NCI-H2171 treated with DMSO at 0.1 percent for 48 hours (cell line): ENCODE measurements at regions not wholly inside any gene's neighbourhood (a gene's known extent, or its start where the extent isn't known, plus 50 kb on each side); places are given as distances from the start of the nearest gene placed in this dataset.

Experiments
- DNase-seq: peaks from one replicate; lab custom pipeline; 2025; lab: John Stamatoyannopoulos, UW

GRCh38 chr5:173557123-173557903 lies 59.1 kb downstream of the BOD1 start:
- no peak for DNase-seq

GRCh38 chr5:173556142-173557028 lies 60.1 kb downstream of the BOD1 start:
- DNase-seq: no peak

GRCh38 chr5:173554989-173555705 lies 61.3 kb downstream of the BOD1 start:
- no peak for DNase-seq

DNA sequence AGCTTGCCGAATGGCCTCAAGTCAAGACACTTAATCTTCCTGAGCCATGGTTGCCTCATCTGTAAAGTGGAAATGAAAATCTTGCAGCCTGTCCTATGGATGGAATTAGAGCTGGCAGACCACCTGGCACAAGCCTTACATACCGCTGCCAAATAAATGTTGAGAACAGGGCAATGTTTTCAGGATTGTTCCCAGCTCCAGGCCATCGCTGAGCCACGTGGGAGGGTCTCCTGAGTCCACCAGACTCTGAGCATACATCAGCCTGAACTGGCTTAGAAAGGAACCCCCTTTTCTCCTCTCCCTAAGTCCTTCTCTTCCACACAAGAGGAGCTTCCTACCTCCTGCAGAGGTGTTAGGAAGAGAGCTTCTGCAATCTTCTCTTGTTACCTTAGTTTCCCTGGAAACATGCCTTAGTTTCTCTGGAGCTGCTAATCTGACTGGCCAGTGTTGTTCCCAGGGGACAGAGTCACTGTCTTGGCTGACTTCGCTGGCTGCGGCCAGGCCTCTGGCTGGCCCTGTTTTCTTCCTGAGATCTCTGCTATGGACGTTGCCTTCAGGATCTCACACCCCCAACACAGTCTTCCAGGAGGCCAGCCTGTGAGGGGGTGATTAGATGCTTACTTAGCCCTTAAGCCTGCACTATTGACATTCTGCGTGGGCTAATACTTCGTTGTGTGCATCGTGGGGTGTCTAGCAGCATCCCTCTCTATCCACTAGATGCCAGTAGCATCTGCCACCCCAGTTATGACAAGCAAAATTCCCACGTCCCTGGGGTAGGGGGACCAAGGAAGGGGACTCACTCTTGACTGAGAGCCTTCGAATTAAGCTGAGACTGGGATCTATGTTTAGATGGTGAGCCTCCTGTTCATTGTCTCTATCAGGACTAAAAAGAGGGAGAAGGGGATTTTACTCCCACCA lies 62.2 kb downstream of the BOD1 start:
- no peak for DNase-seq

GRCh38 chr5:173550641-173551040 lies 65.8 kb downstream of the BOD1 start:
- no peak for DNase-seq

- no peak for DNase-seq
These were observed 66.8 kb downstream of the BOD1 start for GRCh38 chr5:173549644-173550043.

DNA sequence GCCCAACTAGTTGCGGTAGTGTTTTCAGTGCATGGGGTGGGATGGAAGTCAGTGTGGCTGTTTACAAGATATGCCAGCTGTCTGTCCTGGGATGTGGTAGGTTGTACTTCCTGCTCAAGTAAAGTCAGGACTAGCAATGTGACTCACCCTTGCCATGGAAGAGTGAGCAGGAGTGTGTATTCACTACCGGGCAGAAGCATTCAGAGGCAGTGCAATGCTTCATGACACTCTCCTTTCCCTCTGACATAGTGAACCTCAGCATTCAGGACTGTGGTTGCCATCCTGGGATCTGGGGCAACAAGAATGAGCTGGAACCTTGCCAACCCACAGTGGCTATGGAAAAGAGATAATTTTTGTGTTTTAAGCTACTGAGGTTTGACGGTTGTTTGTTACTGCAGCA lies 68.9 kb downstream of the BOD1 start:
- DNase-seq: no peak

DNA sequence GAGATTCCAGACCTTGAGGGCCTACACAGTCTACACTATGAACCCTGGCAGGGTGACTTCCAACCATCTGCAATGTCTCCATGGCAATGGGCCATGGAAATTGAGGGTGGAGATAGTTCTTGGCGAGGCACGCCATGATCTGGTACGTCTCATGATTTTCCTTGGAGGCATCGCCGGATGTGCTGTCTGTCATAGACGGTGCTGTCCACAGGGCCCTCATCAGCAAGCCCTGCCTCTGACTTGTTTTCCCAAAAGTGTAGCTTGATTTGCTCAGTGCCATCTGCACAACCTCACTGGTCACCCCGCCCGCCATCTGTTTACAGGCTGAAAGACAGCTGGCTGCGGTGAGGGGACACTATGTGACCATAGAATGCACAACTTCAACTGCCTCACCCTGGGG lies 73.5 kb downstream of the BOD1 start:
- DNase-seq: no peak

- DNase-seq: no peak
These were observed 74.3 kb downstream of the BOD1 start for GRCh38 chr5:173542159-173542558.

DNA sequence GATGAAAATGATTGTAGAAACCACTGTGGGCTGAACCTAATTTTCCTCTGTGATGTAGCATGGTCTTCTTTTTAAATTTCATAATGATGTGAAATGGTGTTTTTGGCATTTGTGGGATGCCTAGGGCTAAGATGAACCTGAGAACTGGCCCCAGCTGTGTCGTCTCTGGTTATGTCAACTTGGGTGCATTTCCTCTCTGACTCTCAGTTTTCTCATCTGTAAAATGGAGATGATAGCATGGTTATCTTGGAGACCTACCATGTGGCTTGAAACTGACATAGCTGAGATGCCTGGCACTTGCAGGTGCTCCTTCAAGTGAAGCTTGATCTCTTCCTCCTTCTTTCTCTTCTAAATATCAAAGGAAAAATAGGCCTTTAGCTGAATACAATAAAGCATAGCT lies 77.8 kb downstream of the BOD1 start:
- DNase-seq: no peak

DNA sequence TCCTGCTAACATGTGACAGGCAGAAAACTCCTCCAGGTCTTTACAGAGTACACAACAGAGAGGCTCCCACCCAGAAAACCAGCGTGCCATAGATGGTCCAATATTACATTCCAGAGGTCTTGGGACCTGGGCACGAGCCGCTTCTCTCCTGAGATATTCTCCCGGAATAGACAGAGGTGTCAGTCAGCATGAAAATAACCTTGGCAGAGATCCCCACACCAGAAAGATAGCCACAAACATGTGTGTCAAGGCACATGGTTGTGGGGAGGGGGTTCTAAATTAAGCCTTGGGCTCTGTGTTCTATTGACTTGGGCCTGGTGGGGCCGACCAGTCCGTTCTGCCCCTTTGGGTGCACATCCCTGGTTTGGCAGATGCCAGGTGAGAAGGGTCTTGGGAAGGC lies 78.4 kb downstream of the BOD1 start:
- DNase-seq: no peak

DNA sequence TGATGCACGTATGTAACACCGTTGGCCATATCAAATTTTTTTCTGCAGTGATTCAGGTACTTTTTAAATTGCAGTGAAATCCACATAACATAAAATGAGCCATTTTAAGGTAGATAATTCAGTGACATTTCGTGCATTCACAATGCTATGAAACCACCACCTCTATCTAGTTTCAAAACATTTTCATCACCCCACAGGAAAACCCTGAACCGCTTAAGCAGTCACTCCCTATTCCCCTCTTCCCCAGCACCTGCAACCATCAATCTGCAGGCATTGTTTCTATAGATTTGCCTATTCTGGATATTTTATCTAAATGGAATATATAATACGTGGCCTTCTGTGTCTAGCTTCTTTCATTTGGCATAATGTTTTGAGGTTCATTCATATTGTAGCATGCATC lies 79.2 kb downstream of the BOD1 start:
- DNase-seq: no peak

DNA sequence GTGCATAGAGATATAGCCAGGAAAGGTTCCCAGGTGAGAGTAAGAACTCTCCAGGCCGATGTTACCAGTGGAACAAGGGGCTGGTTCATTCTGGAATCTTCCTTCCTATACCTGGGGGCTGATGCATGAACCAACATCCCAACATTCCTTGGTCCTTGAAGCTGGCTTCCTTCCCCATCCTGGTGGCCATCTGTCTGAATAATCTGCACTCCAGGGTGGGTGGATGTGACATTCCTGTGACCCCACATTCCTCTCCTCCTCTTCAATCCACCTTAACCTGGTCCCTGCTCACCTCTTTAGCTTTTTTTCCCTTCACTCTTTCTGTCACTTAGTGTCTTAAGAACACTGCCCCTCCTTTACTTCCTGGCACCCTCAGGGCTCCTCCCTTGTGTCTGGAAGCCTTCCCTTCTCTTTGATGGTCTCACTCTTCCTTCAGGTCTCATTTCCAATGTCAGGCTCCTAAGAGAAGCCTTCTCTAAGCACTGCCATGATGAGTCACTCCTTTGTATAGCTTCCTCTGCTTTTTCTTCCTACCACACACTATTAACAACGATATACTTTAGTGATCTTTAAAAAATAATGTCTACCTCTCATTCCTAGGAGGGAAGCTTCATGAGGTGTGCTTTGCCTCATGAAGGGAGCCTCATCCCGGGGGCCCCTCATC lies 80.3 kb downstream of the BOD1 start:
- no peak for DNase-seq

DNA sequence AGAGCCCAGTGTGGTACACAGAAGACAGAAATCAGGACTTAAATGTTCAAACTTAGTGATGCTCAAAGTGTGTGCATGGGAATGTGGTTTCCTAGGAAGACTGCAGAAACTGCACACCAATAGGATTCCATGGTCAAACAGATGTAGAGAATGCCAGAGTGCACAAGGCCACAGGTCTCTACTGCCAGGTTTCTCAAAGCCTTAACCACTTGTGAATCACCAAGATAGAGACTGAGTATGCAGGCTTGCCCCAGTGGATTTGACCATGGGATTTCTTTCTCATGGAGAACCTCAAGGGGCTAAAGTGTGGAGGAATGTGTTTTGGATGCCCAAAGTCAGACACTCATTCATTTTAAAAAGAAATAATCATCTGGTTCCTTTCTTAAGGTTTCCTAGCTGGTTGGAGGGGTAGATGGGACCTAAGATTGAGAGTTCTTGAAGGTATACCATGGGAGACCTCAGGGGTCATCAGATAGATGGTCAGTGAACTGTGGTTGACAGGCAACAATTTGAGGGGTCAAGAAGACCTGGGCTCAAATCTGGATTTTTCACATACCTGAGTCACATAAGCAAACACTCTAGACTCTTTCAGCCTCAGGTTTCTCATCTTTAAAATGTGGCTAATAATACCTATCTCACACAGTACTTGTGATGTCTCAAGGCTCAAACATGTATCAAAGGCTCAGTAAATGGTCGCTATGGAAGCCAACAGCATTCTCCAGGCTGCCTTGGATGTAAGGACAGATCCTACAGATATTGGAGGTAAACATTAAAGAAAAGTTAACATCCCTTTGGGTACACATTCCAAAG lies 81.1 kb downstream of the BOD1 start:
- DNase-seq: no peak

DNA sequence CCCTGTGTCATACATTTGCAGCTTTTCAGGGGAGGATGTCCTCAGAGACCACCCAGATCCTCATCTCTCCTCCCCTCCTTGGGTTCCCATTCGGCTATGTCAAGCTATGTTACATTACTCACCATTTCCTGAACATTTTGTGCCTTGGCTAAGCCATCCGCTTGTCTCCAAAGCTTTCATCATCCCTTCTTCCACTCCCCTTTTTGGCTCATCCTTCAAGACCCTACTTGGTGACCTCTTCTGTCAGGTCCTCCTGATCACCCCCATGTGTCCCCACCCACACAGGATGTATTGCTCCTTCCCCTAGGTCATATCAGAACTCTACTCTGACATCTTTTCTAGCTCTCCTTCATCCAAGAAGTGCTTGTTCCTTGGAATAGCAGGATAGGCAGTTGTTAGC lies 81.8 kb downstream of the BOD1 start:
- no peak for DNase-seq

GRCh38 chr5:173534031-173534430 lies 82.4 kb downstream of the BOD1 start:
- DNase-seq: no peak

DNA sequence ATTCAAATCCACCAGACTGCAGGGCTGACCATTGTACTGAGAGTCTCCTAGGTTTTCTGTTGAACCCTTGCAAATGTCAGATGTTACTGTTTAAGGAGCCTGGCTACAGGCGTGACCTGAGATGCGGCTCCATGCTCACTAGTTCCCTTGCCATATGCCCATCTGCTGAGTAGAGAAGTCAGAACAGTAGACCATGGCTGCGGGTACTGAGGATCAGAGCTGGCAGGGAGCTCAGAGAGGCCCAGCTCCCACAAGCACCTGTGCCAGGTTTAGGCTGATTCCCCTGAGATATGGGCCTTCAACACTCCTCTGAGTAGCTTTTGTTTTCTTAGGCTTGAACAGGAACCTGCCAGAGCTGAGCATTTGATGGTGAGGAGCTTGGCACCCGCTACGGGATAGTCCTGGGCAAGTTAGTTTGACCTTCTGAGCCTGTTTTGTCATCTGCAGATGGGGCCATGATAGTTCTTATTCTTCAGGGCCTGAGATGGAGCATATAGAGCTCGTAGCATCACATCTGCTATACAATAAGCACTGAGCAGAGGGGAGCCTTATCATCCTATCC lies 83.7 kb downstream of the BOD1 start:
- DNase-seq: no peak

DNA sequence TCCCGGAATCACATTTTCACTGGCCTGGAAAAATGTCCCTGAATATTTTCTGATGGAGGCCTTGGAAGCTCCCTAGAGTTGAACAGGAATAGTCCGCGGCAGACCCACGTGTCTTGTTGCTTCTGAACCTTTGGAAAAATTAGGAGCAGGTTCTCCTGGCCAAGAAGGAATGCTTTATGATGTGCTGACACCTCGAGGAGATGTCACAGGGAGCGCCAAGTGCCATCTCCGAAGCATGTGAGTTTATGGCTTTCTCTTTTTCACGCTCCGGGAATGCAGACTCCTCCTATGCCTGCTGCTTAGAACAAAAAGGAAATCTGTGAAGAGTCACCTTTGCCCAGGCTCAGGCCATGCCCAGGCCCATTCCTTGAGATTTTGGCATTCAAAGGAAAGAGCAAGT lies 84.6 kb downstream of the BOD1 start:
- DNase-seq: no peak

GRCh38 chr5:173530547-173530946 lies 85.9 kb downstream of the BOD1 start:
- DNase-seq: no peak

DNA sequence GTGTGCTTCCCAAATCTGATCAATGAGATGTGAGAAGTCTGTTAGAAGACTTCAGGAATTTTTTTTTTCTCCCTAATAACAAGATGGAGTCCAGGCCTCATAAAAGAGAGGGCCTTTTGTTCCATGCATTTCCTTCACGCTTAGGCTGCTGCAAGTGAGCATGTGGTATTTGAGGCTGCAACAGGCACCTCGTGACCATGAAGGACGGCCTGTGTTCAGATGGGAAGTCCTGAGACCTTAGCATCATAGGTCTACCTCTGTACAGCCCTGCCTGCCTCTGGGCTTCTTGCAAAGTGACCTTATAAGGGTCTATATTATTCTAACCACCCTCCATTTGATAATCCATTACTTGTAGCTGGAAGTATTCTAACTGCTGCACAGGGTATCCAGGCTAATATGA lies 86.6 kb downstream of the BOD1 start:
- DNase-seq: no peak
